ENCODE measurements at regions not wholly inside any gene's neighbourhood (a gene's known extent, or its start where the extent isn't known, plus 50 kb on each side); places are given as distances from the start of the nearest gene placed in this dataset.

DNA sequence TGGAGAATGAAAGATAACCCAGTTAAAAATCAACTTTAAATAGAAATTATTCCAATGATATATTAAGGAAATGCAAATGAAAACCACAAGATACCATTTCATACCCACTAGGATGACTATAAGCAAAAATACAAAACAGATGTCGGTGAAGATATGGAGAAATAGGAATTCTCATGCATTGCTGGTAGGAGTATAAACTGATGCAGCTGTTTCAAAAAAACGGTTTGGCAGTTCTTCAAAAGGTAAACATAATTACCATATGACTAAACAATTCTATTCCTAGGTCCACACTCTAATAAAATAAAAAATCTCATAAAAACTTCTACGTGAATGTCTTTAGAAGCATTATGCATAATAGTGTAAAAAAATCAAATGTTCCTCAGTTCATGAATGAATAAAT lies 763.3 kb upstream of the BRINP3 start:
- no peak overlapping the region for H3K27ac ChIP-seq (replicated peaks)
- no peaks in the 10 kb centered on the region for H3K36me3 ChIP-seq
- H3K27me3 ChIP-seq (ENCODE audit: low read depth) = no peaks in the 10 kb centered on the region
- peaks cover 13% of the 10 kb centered on the region for H3K9me3 ChIP-seq (replicated peaks)
- TF ChIP-seq, protein P1, sequence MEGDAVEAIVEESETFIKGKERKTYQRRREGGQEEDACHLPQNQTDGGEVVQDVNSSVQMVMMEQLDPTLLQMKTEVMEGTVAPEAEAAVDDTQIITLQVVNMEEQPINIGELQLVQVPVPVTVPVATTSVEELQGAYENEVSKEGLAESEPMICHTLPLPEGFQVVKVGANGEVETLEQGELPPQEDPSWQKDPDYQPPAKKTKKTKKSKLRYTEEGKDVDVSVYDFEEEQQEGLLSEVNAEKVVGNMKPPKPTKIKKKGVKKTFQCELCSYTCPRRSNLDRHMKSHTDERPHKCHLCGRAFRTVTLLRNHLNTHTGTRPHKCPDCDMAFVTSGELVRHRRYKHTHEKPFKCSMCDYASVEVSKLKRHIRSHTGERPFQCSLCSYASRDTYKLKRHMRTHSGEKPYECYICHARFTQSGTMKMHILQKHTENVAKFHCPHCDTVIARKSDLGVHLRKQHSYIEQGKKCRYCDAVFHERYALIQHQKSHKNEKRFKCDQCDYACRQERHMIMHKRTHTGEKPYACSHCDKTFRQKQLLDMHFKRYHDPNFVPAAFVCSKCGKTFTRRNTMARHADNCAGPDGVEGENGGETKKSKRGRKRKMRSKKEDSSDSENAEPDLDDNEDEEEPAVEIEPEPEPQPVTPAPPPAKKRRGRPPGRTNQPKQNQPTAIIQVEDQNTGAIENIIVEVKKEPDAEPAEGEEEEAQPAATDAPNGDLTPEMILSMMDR (IDR thresholded peaks at IDR 0.05; ENCODE audit: borderline replicate concordance) = no peak
- H3K4me3 ChIP-seq = no peak overlapping the region
- DNase-seq = no peak
- no peaks in the 10 kb centered on the region for H3K4me1 ChIP-seq
- intact Hi-C loops (cut with micrococcal nuclease) = no loop called here

DNA sequence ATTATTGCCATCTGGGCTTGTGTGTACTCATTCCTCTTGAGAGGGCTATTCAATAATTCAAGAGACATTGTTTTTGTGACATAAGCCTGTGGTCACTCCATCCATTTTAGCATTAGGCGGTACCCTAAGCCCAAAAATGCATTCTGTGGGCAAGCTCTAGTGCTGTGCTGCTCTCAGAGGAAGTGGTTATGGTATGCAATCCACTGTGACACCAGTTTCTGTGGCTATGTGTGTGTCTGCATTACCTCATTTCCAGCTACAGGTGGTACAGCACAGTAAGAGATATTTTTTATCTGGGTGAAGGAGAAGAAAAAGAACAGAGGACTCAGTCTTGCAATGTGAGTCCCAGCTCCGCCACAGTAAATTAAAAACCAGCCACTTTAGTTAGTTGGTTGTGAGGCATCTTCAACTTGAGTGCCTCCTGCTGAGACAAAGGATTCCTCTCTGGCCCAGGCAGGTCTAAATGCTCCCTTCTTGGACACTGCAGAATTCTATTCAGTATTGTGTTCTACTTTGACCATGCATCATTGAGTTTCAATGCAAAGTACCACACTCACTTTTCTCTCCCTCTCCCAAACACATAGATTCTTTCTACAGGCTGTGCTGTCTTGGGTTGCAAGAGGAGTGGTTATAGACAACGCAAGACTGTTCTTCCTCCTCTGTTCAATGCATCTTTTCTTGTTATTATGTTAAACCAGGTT lies 777.8 kb upstream of the BRINP3 start:
- Histone ChIP-seq H3K9me3 (replicated peaks) (peaks cover 36% of the 10 kb centered on the region), H3K36me3 (no peaks in the 10 kb centered on the region)
- intact Hi-C loops (cut with micrococcal nuclease) = no loop called here

DNA sequence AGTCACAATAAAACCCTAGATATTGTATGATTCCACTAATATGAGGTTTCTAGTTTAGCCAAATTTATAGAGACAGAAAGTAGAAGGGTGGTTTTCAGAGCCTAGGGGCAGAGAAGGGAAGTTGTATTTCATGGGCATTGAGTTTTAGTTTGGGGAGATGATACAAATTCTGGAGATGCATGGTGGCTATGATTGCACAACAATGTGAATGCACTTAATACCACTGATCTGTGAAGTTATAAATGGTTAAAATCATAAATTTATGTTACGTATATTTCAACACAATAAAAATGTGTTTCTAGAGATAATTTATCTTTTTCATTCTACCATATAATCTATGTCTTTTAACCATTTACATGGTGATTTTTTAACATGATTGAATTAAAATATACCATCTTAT lies 779.3 kb upstream of the BRINP3 start:
- Histone ChIP-seq H3K27me3 (ENCODE audit: low read depth) (no peaks in the 10 kb centered on the region), H3K4me3 (no peak overlapping the region), H3K4me1 (no peaks in the 10 kb centered on the region), H3K36me3 (no peaks in the 10 kb centered on the region), H3K27ac (replicated peaks) (no peak overlapping the region), H3K9me3 (replicated peaks) (peaks cover 31% of the 10 kb centered on the region)
- no peak for DNase-seq
- TF ChIP-seq, protein P1 (IDR thresholded peaks at IDR 0.05; ENCODE audit: borderline replicate concordance) = no peak
- intact Hi-C loops (cut with micrococcal nuclease) = no loop called here

More for the DNA sequence above, 777.8 kb upstream of the BRINP3 start:
- Histone ChIP-seq H3K4me3 (no peak overlapping the region), H3K27me3 (ENCODE audit: low read depth) (no peaks in the 10 kb centered on the region), H3K27ac (replicated peaks) (no peak overlapping the region), H3K4me1 (no peaks in the 10 kb centered on the region)
- no peak for DNase-seq
- TF ChIP-seq, protein P1 (IDR thresholded peaks at IDR 0.05; ENCODE audit: borderline replicate concordance) = no peak

DNA sequence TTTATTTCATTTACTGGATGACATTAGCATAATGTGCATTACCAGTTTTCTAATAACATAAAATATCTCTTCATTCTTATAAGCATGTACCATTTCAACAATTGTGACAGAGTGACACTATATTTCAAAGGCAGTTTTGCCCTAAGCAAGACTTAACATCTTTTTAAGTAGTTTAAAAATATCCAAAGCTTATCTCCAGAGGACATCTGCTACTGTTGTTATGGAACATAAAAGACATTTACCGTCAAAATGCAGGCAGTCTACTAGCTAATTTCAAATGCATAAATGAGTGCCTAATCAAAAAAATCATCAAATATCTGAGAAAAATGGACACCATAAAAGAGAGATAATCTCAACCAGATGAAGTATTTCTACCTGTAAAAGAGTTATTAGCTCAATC lies 782.4 kb upstream of the BRINP3 start:
- intact Hi-C loops (cut with micrococcal nuclease) = no loop called here
- H3K4me1 ChIP-seq = no peaks in the 10 kb centered on the region
- peaks cover 43% of the 10 kb centered on the region for H3K9me3 ChIP-seq (replicated peaks)
- TF ChIP-seq, protein P1 (IDR thresholded peaks at IDR 0.05; ENCODE audit: borderline replicate concordance) = no peak
- H3K4me3 ChIP-seq = no peak overlapping the region
- H3K27ac ChIP-seq (replicated peaks) = no peak overlapping the region
- H3K27me3 ChIP-seq (ENCODE audit: low read depth) = no peaks in the 10 kb centered on the region
- no peak for DNase-seq
- H3K36me3 ChIP-seq = no peaks in the 10 kb centered on the region

DNA sequence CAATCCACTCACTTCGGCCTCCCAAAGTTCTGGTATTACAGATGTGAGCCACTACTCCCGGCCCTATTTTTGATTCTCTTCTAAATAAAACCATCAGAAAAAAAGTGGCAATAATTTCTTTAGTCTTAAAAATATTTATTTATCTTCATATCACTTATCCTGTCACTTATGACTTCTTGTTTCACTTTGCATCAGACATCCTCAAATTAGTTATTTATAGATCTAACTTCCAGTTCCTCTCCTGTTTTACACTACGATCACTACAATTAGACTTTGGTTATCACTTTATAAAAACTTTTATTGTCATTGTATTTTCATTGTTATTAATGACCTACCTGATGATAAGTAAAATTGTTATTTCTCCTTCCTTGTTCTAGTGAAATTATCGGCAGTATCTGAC lies 783.4 kb upstream of the BRINP3 start:
- TF ChIP-seq, protein P1 (IDR thresholded peaks at IDR 0.05; ENCODE audit: borderline replicate concordance) = no peak
- H3K9me3 ChIP-seq (replicated peaks) = peaks cover 42% of the 10 kb centered on the region
- DNase-seq = no peak
- intact Hi-C loops (cut with micrococcal nuclease) = no loop called here
- no peak overlapping the region for H3K27ac ChIP-seq (replicated peaks)
- no peaks in the 10 kb centered on the region for H3K36me3 ChIP-seq
- H3K27me3 ChIP-seq (ENCODE audit: low read depth) = no peaks in the 10 kb centered on the region
- H3K4me1 ChIP-seq = no peaks in the 10 kb centered on the region
- H3K4me3 ChIP-seq = no peak overlapping the region

Data from left ventricle myocardium inferior (tissue), 1 donor.